HEK293 (cell line): ENCODE measurements at regions not wholly inside any gene's neighbourhood (a gene's known extent, or its start where the extent isn't known, plus 50 kb on each side); places are given as distances from the start of the nearest gene placed in this dataset.

Experiments used
- CTCF ChIP-seq: fragments of 450-650 bp; formaldehyde crosslinking; IDR thresholded peaks from 2 replicates; pipeline ENCODE4 v1.5.1; 2016; ENCODE audit warnings: missing biosample characterization, missing genetic modification characterization
- ZFHX2 ChIP-seq: fragments of 450-650 bp; formaldehyde crosslinking; conservative IDR thresholded peaks from 2 replicates; pipeline ENCODE4 v1.5.1; 2016; ENCODE audit warnings: missing biosample characterization, missing genetic modification characterization
- ZFP3 ChIP-seq: fragments of 450-650 bp; formaldehyde crosslinking; IDR thresholded peaks from 2 replicates; pipeline ENCODE4 v1.5.1; 2016; ENCODE audit warnings: low read depth, missing biosample characterization, missing genetic modification characterization
- ZNF501 ChIP-seq: fragments of 450-650 bp; formaldehyde crosslinking; IDR thresholded peaks from 2 replicates; pipeline ENCODE4 v1.5.1; 2016; ENCODE audit warnings: missing biosample characterization, missing genetic modification characterization
- ZNF785 ChIP-seq: fragments of 450-650 bp; formaldehyde crosslinking; IDR thresholded peaks from 2 replicates; pipeline ENCODE4 v1.5.1; 2016; ENCODE audit warnings: missing biosample characterization, missing genetic modification characterization
- ZNF792 ChIP-seq: fragments of 450-650 bp; formaldehyde crosslinking; IDR thresholded peaks from 2 replicates; pipeline ENCODE4 v1.5.1; 2016; ENCODE audit warnings: missing biosample characterization, missing genetic modification characterization
- TF ChIP-seq, protein P1 (sequence below): fragments of 450-650 bp; formaldehyde crosslinking; IDR thresholded peaks from 2 replicates; pipeline ENCODE4 v1.5.1; 2016; ENCODE audit warnings: missing biosample characterization, missing genetic modification characterization, low read depth

DNA sequence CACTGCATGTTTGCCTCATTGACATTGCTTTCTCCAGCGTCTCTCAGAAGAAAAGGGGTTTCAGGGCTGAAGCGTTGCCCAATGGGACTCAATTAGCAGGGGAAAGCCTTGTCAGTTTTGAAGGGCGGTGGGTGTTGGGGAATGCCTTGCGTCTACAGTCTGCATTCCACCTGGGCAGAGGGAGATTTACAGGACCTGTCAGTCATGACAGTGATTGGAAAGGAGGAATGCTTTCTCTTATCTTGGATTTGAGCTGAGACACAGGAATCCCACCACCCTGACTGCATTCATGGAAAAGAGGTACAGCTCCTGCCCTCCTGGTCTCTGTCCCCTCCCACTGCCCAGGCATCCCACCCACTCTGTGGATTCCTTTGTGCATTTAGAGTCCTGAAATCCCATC is 123.9 kb downstream of the ACKR3 start:
- TF ChIP-seq ZNF785 = no peak
- TF ChIP-seq CTCF (tag by site-specific recombination) = no peak
- TF ChIP-seq, protein P1, sequence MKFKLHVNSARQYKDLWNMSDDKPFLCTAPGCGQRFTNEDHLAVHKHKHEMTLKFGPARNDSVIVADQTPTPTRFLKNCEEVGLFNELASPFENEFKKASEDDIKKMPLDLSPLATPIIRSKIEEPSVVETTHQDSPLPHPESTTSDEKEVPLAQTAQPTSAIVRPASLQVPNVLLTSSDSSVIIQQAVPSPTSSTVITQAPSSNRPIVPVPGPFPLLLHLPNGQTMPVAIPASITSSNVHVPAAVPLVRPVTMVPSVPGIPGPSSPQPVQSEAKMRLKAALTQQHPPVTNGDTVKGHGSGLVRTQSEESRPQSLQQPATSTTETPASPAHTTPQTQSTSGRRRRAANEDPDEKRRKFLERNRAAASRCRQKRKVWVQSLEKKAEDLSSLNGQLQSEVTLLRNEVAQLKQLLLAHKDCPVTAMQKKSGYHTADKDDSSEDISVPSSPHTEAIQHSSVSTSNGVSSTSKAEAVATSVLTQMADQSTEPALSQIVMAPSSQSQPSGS = no peak
- TF ChIP-seq ZNF501 (tag by site-specific recombination) = no peak
- no peak for TF ChIP-seq ZFP3
- TF ChIP-seq ZFHX2 = no peak
- TF ChIP-seq ZNF792 (tag by site-specific recombination) = no peak
